ENCODE measurements at regions not wholly inside any gene's neighbourhood (a gene's known extent, or its start where the extent isn't known, plus 50 kb on each side); places are given as distances from the start of the nearest gene placed in this dataset.

GRCh38 chr20:18971121-18971520 lies 157.5 kb downstream of the SCP2D1 start:
- TF ChIP-seq CTCF (IDR thresholded peaks at IDR 0.05) (no peak), POLR2A (IDR thresholded peaks at IDR 0.05) (no peak)

Measured in breast epithelium (tissue), 3 donors.